Karpas-422 (cell line): ENCODE measurements at regions not wholly inside any gene's neighbourhood (a gene's known extent, or its start where the extent isn't known, plus 50 kb on each side); places are given as distances from the start of the nearest gene placed in this dataset.

Experiments
- DNase-seq: peaks from one replicate; pipeline ENCODE4 v3.0.0-alpha.2; 2015
- H2AFZ ChIP-seq: fragments of 200-600 bp; sonication (generic); 2 replicates; pipeline ENCODE4 v1.6.1; 2014; ENCODE audit warnings: antibody characterized with exemption, low read length, mixed read lengths
- H3K27ac ChIP-seq: fragments of 200-600 bp; sonication (generic); 2 replicates; pipeline ENCODE4 v1.5.1; 2014; ENCODE audit warnings: mild to moderate bottlenecking, low read length, moderate library complexity
- H3K27me3 ChIP-seq: fragments of 200-600 bp; sonication (generic); 2 replicates; pipeline ENCODE4 v1.6.1; 2014; ENCODE audit warnings: low read length, mixed read lengths
- H3K36me3 ChIP-seq: fragments of 200-600 bp; sonication (generic); 2 replicates; pipeline ENCODE4 v1.6.1; 2014; ENCODE audit warnings: low read length, mixed read lengths; ENCODE audit not compliant: insufficient read depth
- H3K4me1 ChIP-seq: fragments of 200-600 bp; sonication (generic); 2 replicates; pipeline ENCODE4 v1.6.1; 2014; ENCODE audit warnings: mild to moderate bottlenecking, low read length, mixed read lengths
- H3K4me2 ChIP-seq: fragments of 200-600 bp; sonication (generic); 2 replicates; pipeline ENCODE4 v1.6.1; 2014; ENCODE audit warnings: low read length, low read depth, mild to moderate bottlenecking; ENCODE audit not compliant: poor library complexity, severe bottlenecking
- H3K4me3 ChIP-seq: fragments of 200-600 bp; sonication (generic); 2 replicates; pipeline ENCODE4 v1.5.1; 2014; ENCODE audit warnings: mild to moderate bottlenecking, antibody characterized with exemption, low read length, mixed read lengths
- H3K79me2 ChIP-seq: fragments of 200-600 bp; sonication (generic); 2 replicates; pipeline ENCODE4 v1.6.1; 2014; ENCODE audit warnings: mild to moderate bottlenecking, low read length, mixed read lengths
- H3K9ac ChIP-seq: fragments of 200-600 bp; sonication (generic); 2 replicates; pipeline ENCODE4 v1.6.0; 2014; ENCODE audit warnings: low read length
- H3K9me2 ChIP-seq: fragments of 200-600 bp; sonication (generic), shearing (Covaris generic); replicated peaks from 2 replicates; pipeline ENCODE4 v1.6.0; 2014; ENCODE audit warnings: mild to moderate bottlenecking, low read length, moderate library complexity; ENCODE audit not compliant: insufficient read depth
- H3K9me3 ChIP-seq: fragments of 300-700, 200-600 bp; sonication (generic); 2 replicates; pipeline ENCODE4 v1.6.1; 2014; ENCODE audit warnings: low read length, mixed read lengths
- H4K20me1 ChIP-seq: fragments of 200-600 bp; sonication (generic); 2 replicates; pipeline ENCODE4 v1.6.1; 2014; ENCODE audit warnings: mild to moderate bottlenecking, antibody characterized with exemption, low read length, low read depth; ENCODE audit not compliant: insufficient read depth

DNA sequence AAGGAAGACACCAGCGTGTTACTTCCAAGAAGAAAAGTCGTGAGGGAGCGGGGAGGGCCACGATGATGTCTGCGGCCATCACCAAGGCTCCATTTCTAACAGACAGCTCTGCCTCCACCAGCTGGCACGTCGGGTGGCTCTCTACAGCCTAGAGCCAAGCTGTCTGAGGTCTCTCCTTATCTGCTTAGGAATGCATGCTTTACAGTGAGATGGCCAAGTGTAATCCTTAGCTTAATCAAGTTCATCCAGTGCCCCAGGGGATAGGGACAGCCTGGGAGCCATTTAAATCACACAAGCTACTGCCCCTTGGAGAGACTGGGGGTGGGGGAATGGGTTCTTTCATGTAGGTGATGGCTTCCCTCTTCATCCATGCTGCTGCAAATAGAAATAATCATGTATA, 213.8 kb upstream of the CST7 start:
- no peak overlapping the region for H3K27ac ChIP-seq
- no peak for DNase-seq
- no peaks in the 10 kb centered on the region for H3K36me3 ChIP-seq
- no peak overlapping the region for H3K4me3 ChIP-seq
- no peaks in the 10 kb centered on the region for H3K27me3 ChIP-seq
- H3K9ac ChIP-seq: no peak overlapping the region
- no peaks in the 10 kb centered on the region for H4K20me1 ChIP-seq
- H3K79me2 ChIP-seq: no peaks in the 10 kb centered on the region
- H3K4me2 ChIP-seq: no peak overlapping the region
- H3K9me2 ChIP-seq: no peaks in the 10 kb centered on the region
- H3K9me3 ChIP-seq: no peaks in the 10 kb centered on the region
- no peaks in the 10 kb centered on the region for H3K4me1 ChIP-seq
- no peak overlapping the region for H2AFZ ChIP-seq

DNA sequence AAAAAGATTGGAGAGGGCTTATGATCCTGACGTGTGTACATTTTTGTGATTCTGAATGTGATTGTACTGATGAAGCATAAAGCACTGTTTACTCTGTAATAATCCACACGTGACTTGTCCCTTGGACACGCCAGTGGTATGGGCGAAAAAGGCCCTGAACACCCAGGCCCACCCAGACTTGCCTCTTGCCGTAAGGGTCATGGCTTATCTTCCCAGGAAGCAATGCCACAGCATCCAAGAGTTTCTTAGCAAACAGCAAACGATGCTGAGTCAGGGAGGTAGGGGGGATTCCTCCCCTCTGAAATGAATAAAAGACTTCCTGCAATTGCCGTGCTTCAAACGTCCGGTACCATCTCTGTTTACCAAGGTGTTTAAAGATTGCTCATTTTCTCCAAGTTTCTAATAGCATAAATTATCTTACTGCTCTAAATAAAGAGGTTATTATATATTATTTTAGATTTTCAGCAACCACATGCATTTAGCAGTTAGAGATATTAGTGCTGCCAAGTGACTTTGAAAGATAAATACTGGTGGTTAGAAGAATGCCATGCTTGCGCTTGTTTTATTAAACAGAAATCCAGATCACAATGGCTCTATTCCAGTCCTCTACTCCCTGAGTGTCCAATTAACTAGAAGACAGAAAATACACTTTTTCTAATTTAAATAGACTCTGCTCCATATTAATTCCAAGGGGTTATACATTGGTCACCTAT, 212.8 kb upstream of the CST7 start:
- Histone ChIP-seq H2AFZ (no peak overlapping the region), H3K9me2 (no peaks in the 10 kb centered on the region), H3K4me1 (no peaks in the 10 kb centered on the region), H4K20me1 (no peaks in the 10 kb centered on the region), H3K9ac (no peak overlapping the region), H3K79me2 (no peaks in the 10 kb centered on the region), H3K27me3 (no peaks in the 10 kb centered on the region), H3K9me3 (no peaks in the 10 kb centered on the region), H3K27ac (no peak overlapping the region), H3K4me2 (no peak overlapping the region), H3K4me3 (no peak overlapping the region), H3K36me3 (no peaks in the 10 kb centered on the region)
- no peak for DNase-seq

DNA sequence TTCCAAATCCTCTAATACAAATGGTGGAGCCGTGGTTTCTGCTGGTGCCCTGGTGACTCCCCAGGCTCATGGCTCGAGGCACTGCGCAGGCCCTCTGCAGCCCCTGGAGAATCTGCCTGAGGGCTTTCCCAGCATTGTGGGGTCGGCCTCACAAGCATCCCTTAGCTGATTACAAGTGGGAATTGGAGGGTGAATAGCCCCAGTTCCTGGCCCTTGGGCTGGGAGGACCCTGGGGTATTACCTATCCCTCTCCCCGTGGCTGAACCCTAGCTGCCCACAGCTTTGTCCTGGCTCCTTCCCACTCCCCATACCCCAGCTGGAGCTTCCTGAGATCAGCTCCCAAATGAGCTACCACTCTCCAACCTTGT, 212.2 kb upstream of the CST7 start:
- Histone ChIP-seq H3K4me1 (no peaks in the 10 kb centered on the region), H3K79me2 (no peaks in the 10 kb centered on the region), H2AFZ (no peak overlapping the region), H3K27me3 (no peaks in the 10 kb centered on the region), H3K9me2 (no peaks in the 10 kb centered on the region), H4K20me1 (no peaks in the 10 kb centered on the region), H3K4me2 (no peak overlapping the region), H3K9ac (no peak overlapping the region), H3K27ac (no peak overlapping the region), H3K36me3 (no peaks in the 10 kb centered on the region), H3K9me3 (no peaks in the 10 kb centered on the region), H3K4me3 (no peak overlapping the region)
- DNase-seq: no peak

DNA sequence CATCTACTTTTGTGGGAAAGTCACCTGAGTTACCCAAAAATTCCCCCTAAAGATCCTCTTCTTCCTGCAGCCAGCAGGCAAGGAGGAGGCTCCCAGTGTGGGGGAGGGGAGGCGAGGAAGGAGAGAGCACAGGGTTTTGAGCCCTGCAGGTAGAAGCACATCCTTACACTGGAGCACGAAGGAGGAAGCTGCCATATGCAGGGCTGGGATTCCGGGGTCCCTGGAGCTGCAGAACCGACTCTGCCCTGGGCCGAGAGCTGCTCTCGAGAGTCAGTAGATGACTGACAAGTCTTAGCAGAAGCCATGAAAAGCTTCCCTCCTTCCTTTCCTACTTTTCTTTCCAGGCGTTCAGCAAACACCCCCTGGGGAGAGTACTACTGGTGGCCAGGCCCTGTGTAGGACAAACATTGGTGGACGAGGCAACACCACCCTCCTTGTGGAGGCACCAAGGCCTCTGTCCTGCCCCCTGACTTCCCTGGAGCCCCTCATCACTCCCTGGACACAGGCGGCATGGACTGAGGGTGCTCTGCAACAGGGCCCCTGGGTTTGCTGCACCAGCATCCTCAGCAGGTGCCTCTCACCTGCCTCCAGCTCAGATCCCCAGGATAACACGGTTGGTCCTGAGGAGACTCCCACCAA, 211.7 kb upstream of the CST7 start:
- no peaks in the 10 kb centered on the region for H3K9me3 ChIP-seq
- H3K79me2 ChIP-seq: no peaks in the 10 kb centered on the region
- H3K27me3 ChIP-seq: no peaks in the 10 kb centered on the region
- H3K36me3 ChIP-seq: no peaks in the 10 kb centered on the region
- no peak overlapping the region for H3K4me2 ChIP-seq
- H3K4me1 ChIP-seq: no peaks in the 10 kb centered on the region
- DNase-seq: no peak
- H4K20me1 ChIP-seq: no peaks in the 10 kb centered on the region
- H3K9me2 ChIP-seq: no peaks in the 10 kb centered on the region
- no peak overlapping the region for H3K27ac ChIP-seq
- no peak overlapping the region for H2AFZ ChIP-seq
- no peak overlapping the region for H3K9ac ChIP-seq
- no peak overlapping the region for H3K4me3 ChIP-seq

DNA sequence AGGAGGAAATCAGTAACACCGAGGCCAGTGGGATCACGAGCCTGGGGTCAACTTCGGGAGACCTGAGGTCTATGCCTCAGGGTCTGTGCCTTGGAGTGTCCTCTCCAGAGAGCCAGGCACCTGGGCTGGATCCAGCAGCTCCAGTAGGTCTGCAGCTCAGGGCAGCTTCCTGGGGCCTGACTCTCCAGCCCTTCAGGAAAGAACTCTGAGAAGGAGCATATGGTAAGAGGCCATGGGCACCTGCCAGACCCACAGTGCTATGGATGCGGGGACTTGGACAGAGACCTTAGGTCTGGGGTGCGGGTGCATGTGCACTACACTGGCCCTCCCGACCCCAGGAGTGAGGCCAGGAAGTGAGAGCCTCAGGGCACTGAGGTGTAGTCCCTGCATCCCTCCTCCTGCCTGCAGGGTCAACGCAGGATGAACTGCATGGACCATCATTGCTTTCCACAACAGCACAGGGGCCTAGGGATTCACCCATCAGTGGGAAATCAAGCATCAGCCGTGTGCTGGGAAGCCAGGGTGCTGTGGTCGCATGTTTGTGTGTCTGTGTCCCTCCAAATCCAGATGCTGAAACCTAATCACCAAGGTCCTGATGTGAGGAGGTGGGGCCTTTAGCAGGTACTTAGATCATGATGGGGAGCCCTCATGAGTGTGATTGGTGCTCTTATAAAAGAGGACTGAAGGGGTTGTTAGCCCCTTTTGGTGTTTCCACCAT, 210.9 kb upstream of the CST7 start:
- H2AFZ ChIP-seq: no peak overlapping the region
- no peaks in the 10 kb centered on the region for H3K4me1 ChIP-seq
- H3K4me2 ChIP-seq: no peak overlapping the region
- no peaks in the 10 kb centered on the region for H4K20me1 ChIP-seq
- no peak overlapping the region for H3K9ac ChIP-seq
- no peak overlapping the region for H3K27ac ChIP-seq
- no peaks in the 10 kb centered on the region for H3K36me3 ChIP-seq
- H3K9me3 ChIP-seq: no peaks in the 10 kb centered on the region
- DNase-seq: no peak
- no peaks in the 10 kb centered on the region for H3K79me2 ChIP-seq
- no peaks in the 10 kb centered on the region for H3K27me3 ChIP-seq
- H3K9me2 ChIP-seq: no peaks in the 10 kb centered on the region
- no peak overlapping the region for H3K4me3 ChIP-seq

DNA sequence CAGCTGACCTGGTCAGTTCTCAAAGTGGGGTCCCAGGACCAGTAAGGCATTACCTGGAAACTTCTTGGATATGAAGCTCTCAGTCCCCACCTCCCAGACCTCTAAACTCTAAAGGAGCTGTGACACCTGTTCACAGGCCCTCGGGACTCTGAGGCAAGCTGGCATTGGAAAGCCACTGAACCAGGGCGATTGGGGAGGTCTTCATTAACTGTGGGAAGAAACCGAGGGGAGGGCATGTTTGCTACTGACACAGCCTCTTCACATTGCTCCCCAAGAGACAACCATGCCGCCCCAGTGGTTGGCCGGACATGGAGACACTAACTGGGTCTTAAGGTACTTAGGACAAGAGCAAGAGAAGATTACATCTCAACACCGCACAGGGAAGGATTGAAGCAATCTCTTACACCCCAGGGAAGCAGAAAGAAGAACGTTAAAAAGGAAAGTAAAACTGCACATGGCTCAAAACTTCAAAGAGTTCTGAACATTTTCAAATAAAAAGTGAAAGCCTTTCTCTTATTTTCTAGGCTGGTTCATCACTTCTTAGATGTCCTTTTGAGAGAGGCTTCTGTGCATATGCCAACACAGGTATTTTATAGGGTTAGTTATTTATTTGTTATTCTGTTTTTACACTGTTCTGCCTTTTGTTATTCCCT, 210.0 kb upstream of the CST7 start:
- DNase-seq: no peak
- H3K4me2 ChIP-seq: no peak overlapping the region
- H3K4me3 ChIP-seq: no peak overlapping the region

DNA sequence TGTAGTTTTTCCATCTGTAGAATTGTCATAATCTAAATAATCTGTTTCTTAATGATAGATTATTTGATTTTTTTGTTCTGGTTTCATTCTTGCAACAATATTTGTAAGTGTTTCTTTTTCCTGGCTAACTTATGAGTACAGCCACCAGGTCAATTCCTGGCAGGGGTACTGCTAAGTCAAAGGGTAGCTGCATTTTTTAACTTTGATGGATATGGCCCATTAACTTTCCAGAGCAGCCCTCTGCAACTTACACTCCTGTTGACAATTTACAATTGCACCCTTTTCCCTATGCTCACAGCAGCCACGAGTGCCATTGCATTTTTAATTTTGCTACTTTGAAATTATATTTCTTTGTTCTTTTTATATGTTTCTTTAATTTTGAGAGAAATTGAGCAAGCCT, 209.3 kb upstream of the CST7 start:
- Histone ChIP-seq H2AFZ (no peak overlapping the region), H4K20me1 (no peaks in the 10 kb centered on the region), H3K79me2 (no peaks in the 10 kb centered on the region), H3K9ac (no peak overlapping the region), H3K27me3 (no peaks in the 10 kb centered on the region), H3K4me1 (no peaks in the 10 kb centered on the region; the same call in 1 of the 2 replicates), H3K4me2 (no peak overlapping the region), H3K27ac (no peak overlapping the region), H3K36me3 (no peaks in the 10 kb centered on the region), H3K9me2 (no peaks in the 10 kb centered on the region), H3K9me3 (no peaks in the 10 kb centered on the region), H3K4me3 (no peak overlapping the region)
- no peak for DNase-seq

More for the DNA sequence above, 210.0 kb upstream of the CST7 start:
- Histone ChIP-seq H3K9ac (no peak overlapping the region), H3K4me1 (no peaks in the 10 kb centered on the region), H3K27ac (no peak overlapping the region), H3K9me3 (no peaks in the 10 kb centered on the region), H2AFZ (no peak overlapping the region), H3K27me3 (no peaks in the 10 kb centered on the region), H3K9me2 (no peaks in the 10 kb centered on the region), H3K79me2 (no peaks in the 10 kb centered on the region), H4K20me1 (no peaks in the 10 kb centered on the region), H3K36me3 (no peaks in the 10 kb centered on the region)

DNA sequence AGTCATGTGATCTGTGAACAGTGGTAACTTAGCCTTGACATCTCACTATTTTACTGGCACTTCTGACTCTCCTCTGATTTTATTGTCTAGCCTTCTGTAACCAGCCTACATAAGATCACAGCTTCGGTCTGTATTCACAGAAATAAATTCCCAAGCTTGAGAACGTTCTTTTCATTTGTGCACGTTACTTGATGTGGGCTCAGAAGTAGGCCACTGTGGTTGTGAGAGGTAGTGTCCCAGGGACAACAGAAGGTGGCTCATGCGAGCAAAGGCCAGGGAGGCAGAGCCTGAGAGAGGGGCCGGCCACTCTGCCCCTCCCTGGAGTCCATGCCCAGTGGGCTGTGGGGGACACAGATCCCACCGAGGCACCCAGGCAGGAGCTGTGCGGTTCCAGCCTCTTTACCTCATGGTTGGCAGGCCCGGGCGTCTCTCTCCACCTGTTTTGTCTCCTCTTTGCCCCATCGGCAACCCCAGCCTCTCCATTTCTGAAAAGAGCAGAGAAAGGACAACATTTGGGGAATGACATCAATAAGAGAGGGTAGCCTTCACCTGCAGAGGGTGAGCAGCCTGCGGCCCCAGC, 207.5 kb upstream of the CST7 start:
- no peaks in the 10 kb centered on the region for H4K20me1 ChIP-seq
- H3K4me2 ChIP-seq: no peak overlapping the region
- H2AFZ ChIP-seq: no peak overlapping the region
- no peaks in the 10 kb centered on the region for H3K9me2 ChIP-seq
- no peaks in the 10 kb centered on the region for H3K79me2 ChIP-seq
- H3K9ac ChIP-seq: no peak overlapping the region
- no peaks in the 10 kb centered on the region for H3K9me3 ChIP-seq
- H3K4me1 ChIP-seq: no peaks in the 10 kb centered on the region; the same call in 1 of the 2 replicates
- no peaks in the 10 kb centered on the region for H3K36me3 ChIP-seq
- H3K4me3 ChIP-seq: no peak overlapping the region
- H3K27ac ChIP-seq: no peak overlapping the region
- no peaks in the 10 kb centered on the region for H3K27me3 ChIP-seq
- DNase-seq: no peak
